ENCODE measurements at regions not wholly inside any gene's neighbourhood (a gene's known extent, or its start where the extent isn't known, plus 50 kb on each side); places are given as distances from the start of the nearest gene placed in this dataset.
"Not testable (repeated sequence)": the region's sequence is repeated elsewhere in the genome, so short reads cannot be mapped to it uniquely, and the experiment has no call there.

DNA sequence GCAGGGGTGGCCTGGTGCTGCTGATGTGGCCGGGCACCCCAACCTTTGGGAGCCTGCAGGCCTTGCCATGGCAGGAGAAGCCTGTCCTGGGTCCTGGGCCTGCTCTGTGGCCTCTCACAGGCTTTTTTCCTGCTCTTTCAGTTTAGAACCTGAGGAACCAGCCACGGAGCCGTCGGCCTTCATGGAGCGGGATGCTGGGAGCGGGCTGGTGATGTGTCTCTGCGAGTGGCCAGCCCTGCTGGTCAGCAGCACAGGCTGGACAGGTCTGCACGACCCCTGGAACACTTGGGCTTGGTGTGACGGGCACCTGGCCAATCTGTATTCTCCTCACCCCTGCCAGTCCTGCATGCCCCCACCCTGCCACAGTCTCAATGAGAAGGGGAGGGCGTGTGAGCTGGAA, 98.4 kb upstream of the CCZ1B start:
- TF ChIP-seq, protein P1, sequence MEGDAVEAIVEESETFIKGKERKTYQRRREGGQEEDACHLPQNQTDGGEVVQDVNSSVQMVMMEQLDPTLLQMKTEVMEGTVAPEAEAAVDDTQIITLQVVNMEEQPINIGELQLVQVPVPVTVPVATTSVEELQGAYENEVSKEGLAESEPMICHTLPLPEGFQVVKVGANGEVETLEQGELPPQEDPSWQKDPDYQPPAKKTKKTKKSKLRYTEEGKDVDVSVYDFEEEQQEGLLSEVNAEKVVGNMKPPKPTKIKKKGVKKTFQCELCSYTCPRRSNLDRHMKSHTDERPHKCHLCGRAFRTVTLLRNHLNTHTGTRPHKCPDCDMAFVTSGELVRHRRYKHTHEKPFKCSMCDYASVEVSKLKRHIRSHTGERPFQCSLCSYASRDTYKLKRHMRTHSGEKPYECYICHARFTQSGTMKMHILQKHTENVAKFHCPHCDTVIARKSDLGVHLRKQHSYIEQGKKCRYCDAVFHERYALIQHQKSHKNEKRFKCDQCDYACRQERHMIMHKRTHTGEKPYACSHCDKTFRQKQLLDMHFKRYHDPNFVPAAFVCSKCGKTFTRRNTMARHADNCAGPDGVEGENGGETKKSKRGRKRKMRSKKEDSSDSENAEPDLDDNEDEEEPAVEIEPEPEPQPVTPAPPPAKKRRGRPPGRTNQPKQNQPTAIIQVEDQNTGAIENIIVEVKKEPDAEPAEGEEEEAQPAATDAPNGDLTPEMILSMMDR (IDR thresholded peaks at IDR 0.05; ENCODE audit: poor library complexity, severe bottlenecking): not testable (repeated sequence)
- TF ChIP-seq, protein P2, sequence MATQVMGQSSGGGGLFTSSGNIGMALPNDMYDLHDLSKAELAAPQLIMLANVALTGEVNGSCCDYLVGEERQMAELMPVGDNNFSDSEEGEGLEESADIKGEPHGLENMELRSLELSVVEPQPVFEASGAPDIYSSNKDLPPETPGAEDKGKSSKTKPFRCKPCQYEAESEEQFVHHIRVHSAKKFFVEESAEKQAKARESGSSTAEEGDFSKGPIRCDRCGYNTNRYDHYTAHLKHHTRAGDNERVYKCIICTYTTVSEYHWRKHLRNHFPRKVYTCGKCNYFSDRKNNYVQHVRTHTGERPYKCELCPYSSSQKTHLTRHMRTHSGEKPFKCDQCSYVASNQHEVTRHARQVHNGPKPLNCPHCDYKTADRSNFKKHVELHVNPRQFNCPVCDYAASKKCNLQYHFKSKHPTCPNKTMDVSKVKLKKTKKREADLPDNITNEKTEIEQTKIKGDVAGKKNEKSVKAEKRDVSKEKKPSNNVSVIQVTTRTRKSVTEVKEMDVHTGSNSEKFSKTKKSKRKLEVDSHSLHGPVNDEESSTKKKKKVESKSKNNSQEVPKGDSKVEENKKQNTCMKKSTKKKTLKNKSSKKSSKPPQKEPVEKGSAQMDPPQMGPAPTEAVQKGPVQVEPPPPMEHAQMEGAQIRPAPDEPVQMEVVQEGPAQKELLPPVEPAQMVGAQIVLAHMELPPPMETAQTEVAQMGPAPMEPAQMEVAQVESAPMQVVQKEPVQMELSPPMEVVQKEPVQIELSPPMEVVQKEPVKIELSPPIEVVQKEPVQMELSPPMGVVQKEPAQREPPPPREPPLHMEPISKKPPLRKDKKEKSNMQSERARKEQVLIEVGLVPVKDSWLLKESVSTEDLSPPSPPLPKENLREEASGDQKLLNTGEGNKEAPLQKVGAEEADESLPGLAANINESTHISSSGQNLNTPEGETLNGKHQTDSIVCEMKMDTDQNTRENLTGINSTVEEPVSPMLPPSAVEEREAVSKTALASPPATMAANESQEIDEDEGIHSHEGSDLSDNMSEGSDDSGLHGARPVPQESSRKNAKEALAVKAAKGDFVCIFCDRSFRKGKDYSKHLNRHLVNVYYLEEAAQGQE (IDR thresholded peaks at IDR 0.05; ENCODE audit: borderline replicate concordance): not testable (repeated sequence)
- not testable (repeated sequence) for TF ChIP-seq EP300 (conservative IDR thresholded peaks at IDR 0.05; ENCODE audit: poor library complexity, severe bottlenecking); EZH2 (IDR thresholded peaks at IDR 0.05; ENCODE audit: borderline replicate concordance, insufficient read depth, low read length, poor library complexity, severe bottlenecking); TAF1 (IDR thresholded peaks at IDR 0.05; ENCODE audit: low read depth); SMC3 (conservative IDR thresholded peaks at IDR 0.05; ENCODE audit: poor library complexity)
